Small intestine (tissue), 7 donors: ENCODE measurements at regions not wholly inside any gene's neighbourhood (a gene's known extent, or its start where the extent isn't known, plus 50 kb on each side); places are given as distances from the start of the nearest gene placed in this dataset.

Experiments used
- DNase-seq, 2 donors: peaks; one replicate each; pipeline versions ENCODE4 v3.0.0 to v3.0.0-alpha.2; 2013
- FAIRE-seq: peaks from 2 replicates; lab custom pipeline; 2012; peaks lifted over from hg19 to GRCh38; lab: Jason Lieb, UNC
- H3K27ac ChIP-seq, 3 donors: one replicate each; pipeline ENCODE4 v1.5.1; 2013; ENCODE audit warnings: low read length in 2 of 3, mild to moderate bottlenecking in 2 of 3, control low read depth in 1 of 3, inconsistent platforms in 1 of 3, low read depth in 1 of 3, moderate library complexity in 1 of 3
- H3K27me3 ChIP-seq, 3 donors: one replicate each; pipeline ENCODE4 v1.6.1; 2013; ENCODE audit warnings: low read length in 3 of 3, inconsistent platforms in 1 of 3; ENCODE audit not compliant: control insufficient read depth in 3 of 3, insufficient read depth in 3 of 3
- H3K36me3 ChIP-seq, 3 donors: one replicate each; pipeline ENCODE4 v1.6.1; 2013; ENCODE audit warnings: low read length in 3 of 3, inconsistent platforms in 1 of 3, low read depth in 1 of 3, mild to moderate bottlenecking in 1 of 3, moderate library complexity in 1 of 3; ENCODE audit not compliant: control insufficient read depth in 3 of 3, insufficient read depth in 2 of 3
- H3K4me1 ChIP-seq, 3 donors: one replicate each; pipeline ENCODE4 v1.6.1; 2013; ENCODE audit warnings: low read length in 2 of 3, inconsistent platforms in 1 of 3, low read depth in 1 of 3, mild to moderate bottlenecking in 1 of 3, moderate library complexity in 1 of 3; ENCODE audit not compliant: control insufficient read depth in 3 of 3, insufficient read depth in 2 of 3
- H3K4me3 ChIP-seq, 3 donors: one replicate each; pipeline ENCODE4 v1.5.1; 2013; ENCODE audit warnings: low read length in 3 of 3, control low read depth in 1 of 3, inconsistent platforms in 1 of 3, low read depth in 1 of 3, mild to moderate bottlenecking in 1 of 3, moderate library complexity in 1 of 3
- H3K9me3 ChIP-seq, 2 donors: one replicate each; pipeline ENCODE4 v1.6.1; 2013; ENCODE audit warnings: low read depth in 1 of 2, low read length in 1 of 2; ENCODE audit not compliant: control insufficient read depth in 2 of 2, insufficient read depth in 1 of 2
- WGBS, 3 donors: extraction: QIAGEN DNeasy Blood & Tissue Kit; methylation state at CpG; one replicate each; pipeline ENCODE4 v1.1.7; 2013; 5-methylcytosine and 5-hydroxymethylcytosine counted together
- donor health status: healthy with polysubstance abuse.
- donor health status: control.
- donor health status: control.
- donor health status: Bipolar disorder and iron deficiency.
- donor health status: healthy.

DNA sequence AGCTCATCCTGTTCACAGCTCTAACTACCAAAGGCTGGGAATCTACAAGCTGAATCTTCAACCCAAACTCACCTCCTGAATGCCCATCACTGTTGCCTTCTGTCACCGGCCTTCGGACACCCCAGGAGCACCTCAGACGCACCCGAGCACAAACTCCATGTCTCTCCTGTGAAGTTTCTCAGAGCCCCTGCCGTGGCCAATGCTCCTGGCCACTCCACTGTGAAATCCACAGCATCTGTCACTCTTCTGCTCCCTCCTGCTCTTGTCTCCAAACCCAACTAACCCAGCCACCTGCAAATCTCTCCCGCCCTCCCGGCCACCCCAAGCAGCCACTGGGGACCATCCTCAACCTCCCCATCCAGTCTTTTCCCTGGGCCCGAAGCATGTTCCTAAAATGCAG lies 457.9 kb upstream of the SALL3 start:
- no peaks in the 10 kb centered on the region for H3K36me3 ChIP-seq
- H3K4me1 ChIP-seq: no peaks in the 10 kb centered on the region
- FAIRE-seq: no peak
- peaks cover 0 to 37% of the 10 kb centered on the region in 2 donors for H3K9me3 ChIP-seq
- WGBS, 3 donors: 86 to 91% (median 87%) methylated on average over 8 of the region's 8 CpGs
- DNase-seq: no peak
- H3K27ac ChIP-seq: no peak overlapping the region
- no peak overlapping the region for H3K4me3 ChIP-seq
- H3K27me3 ChIP-seq: no peaks in the 10 kb centered on the region

DNA sequence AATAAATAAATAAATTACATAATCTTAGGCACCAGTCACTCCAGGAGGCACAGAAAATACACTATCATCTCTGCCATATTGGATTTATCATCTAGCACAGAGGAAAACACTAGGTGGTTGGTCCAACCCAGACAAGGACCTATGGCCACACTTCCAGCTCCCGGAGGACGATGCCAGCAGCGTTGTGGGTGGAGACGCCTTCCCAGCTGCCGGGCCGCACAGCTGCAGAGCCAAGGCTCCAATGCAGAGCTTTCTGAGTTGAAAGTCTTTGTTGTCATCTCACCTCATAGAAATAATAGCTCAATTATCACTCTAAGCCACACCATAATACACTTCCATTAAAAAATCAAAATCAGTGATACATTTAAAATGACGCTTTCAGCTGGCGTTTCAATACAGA lies 457.1 kb upstream of the SALL3 start:
- Histone ChIP-seq H3K27me3 (peaks cover 0 to 3% (median 0%) of the 10 kb centered on the region in 3 donors), H3K36me3 (no peaks in the 10 kb centered on the region), H3K9me3 (peaks cover 0 to 34% of the 10 kb centered on the region in 2 donors), H3K27ac (no peak overlapping the region), H3K4me3 (no peak overlapping the region), H3K4me1 (no peaks in the 10 kb centered on the region)
- DNase-seq: no peak
- 94 to 98% (median 96%) methylated on average over 8 of the region's 8 CpGs for WGBS, 3 donors
- FAIRE-seq: no peak

DNA sequence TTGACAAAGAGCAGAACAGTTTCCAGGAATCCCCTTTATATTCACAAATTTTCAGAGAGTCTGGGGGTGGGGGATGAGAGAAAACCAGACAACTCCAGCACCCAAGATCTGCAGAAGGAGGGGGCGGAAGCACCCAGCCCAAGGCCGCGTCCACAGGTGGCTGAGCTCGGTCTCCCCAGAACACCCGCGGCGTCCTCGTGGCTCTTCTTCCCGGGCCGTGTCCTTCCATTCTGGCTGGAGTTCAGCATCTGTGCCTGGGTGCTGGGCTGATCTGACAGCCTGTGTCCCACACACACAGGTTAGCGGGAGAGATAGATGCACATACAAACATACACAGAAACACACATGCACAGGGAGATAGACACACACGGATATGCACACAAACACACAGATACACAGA lies 455.8 kb upstream of the SALL3 start:
- FAIRE-seq (no peak), DNase-seq (no peak)
- H3K36me3 ChIP-seq: no peaks in the 10 kb centered on the region
- H3K4me3 ChIP-seq: no peak overlapping the region
- no peak overlapping the region for H3K27ac ChIP-seq
- peaks cover 0 to 28% of the 10 kb centered on the region in 2 donors for H3K9me3 ChIP-seq
- H3K27me3 ChIP-seq: peaks cover 0 to 3% (median 0%) of the 10 kb centered on the region in 3 donors
- 84 to 87% (median 86%) methylated on average over 12 of the region's 12 CpGs for WGBS, 3 donors
- H3K4me1 ChIP-seq: no peaks in the 10 kb centered on the region

DNA sequence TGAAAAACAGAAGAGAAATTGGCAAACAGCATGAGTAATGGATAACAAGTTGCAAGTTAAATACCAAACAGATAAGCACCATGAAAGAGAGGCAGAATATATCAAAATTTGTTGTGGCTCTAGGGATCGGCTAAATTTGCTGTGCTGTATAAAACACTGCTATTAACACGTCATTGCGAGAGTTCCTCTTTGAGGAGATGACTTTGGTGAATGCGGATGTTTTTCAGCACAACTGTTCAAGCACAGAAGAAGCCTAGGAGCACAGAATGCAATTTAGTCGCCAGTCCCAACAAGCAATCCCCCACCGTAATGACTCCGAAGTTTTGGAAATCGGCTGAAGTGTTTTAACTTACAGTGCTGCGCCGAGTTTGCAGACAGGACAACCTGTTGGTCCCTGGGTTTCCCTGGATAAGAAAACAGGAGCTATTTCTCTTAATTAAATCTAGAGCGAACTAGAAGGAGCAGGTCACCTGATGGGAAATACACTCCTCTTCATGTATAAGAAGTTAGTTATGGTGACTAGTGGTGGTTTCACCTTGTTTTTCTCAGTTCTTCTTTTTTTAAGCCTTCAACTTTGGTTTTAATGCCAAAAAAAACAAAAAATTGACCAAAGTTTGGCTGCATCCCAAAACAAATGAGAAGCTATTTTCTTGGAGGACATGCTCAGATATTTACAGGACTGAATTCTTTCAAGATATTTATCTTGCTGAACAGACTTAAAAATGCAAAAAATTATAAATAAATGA lies 454.1 kb upstream of the SALL3 start:
- 77 to 94% (median 80%) methylated on average over 11 of the region's 11 CpGs for WGBS, 3 donors
- Histone ChIP-seq H3K4me3 (no peak overlapping the region), H3K36me3 (no peaks in the 10 kb centered on the region), H3K4me1 (no peaks in the 10 kb centered on the region), H3K9me3 (peaks cover 0 to 15% of the 10 kb centered on the region in 2 donors), H3K27ac (no peak overlapping the region), H3K27me3 (peaks cover 0 to 3% (median 0%) of the 10 kb centered on the region in 3 donors)
- FAIRE-seq (no peak), DNase-seq (no peak)

DNA sequence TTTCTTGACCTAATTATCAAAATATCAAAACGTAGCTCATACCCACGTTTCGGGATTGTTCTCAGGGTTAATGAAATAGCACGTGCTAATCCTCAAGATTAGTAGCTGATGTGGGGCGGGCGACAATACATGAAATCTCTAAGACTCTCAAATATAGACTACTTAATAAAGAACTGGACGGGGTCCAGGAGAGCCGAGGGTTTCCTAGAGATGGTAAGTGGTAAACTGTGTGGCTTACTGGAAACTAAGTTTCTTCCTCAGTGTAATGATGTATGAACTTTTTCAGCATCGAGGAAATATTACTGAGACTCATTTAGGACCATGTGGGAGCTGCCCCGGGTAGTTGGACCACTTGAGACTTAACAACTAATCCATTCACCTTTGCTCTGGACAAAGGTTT lies 453.3 kb upstream of the SALL3 start:
- DNase-seq (no peak), FAIRE-seq (no peak)
- H3K27ac ChIP-seq: no peak overlapping the region
- 48 to 60% (median 56%) methylated on average over 10 of the region's 10 CpGs for WGBS, 3 donors
- H3K4me3 ChIP-seq: no peak overlapping the region
- peaks cover 0 to 12% of the 10 kb centered on the region in 2 donors for H3K9me3 ChIP-seq
- H3K27me3 ChIP-seq: peaks cover 0 to 3% (median 0%) of the 10 kb centered on the region in 3 donors
- H3K36me3 ChIP-seq: no peaks in the 10 kb centered on the region
- H3K4me1 ChIP-seq: no peaks in the 10 kb centered on the region

DNA sequence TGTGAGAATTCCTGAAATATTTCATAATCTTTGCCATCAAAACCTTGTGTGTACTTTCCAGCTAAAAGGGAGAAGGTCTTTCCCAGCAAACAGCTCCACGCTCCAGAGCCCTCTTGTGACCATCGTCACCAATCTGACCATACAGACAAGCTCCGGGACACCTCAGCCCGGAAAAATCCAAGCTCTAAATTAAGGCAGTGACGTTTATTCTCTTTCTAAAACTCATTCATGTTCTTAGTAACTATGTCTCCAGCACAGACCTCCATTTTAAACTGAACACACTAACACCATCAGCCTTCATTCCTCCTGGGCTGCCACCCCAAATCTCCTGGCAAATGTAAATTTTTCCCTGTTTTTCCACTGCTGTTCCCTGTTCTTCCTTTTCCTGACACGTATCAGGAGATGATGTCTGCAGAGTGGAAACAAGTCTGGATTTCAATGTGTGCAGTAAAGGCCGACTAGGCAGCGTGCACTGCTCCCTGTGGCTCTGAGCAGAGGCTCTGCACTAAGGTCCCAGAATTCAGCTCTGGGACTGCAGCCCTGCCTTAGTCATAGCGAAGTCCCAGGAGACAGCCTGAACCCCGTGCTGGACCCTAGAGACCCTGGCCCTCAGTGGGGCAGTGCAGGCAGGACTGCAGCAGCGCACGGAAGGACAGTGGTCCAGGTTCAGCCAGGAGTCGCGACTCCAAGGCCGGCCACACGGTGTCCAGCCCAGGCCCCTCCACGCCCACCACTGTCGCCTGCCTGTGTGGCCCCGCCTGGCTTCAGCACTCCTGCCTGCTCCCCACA lies 452.5 kb upstream of the SALL3 start:
- Histone ChIP-seq H3K27me3 (peaks cover 0 to 3% (median 0%) of the 10 kb centered on the region in 3 donors), H3K9me3 (peaks cover 0 to 11% of the 10 kb centered on the region in 2 donors), H3K27ac (no peak overlapping the region), H3K36me3 (no peaks in the 10 kb centered on the region), H3K4me1 (no peaks in the 10 kb centered on the region), H3K4me3 (no peak overlapping the region)
- WGBS, 3 donors: 73 to 77% (median 75%) methylated on average over 19 of the region's 19 CpGs
- DNase-seq: no peak
- no peak for FAIRE-seq

DNA sequence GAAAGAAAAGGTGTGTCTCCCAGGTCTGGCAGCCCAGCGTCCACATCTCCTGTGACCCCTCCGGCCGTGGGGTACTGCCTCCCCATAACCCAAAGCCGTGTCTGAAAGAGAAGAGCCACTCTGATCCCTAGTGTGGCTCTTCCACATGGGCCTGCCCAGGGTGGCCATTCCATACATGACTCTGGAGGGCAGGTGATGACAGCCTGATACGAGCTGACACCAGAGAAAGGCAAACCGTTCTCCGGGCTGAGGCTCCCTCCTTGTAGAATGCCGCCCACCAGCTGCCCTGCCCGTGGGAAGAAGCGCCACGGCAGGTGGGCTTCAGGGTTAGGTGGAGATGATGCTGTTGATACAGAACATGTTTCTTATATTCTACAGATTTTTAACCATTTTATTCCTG lies 451.6 kb upstream of the SALL3 start:
- DNase-seq (no peak), FAIRE-seq (no peak)
- Histone ChIP-seq H3K9me3 (peaks cover 0 to 4% of the 10 kb centered on the region in 2 donors), H3K4me1 (no peaks in the 10 kb centered on the region), H3K27me3 (peaks cover 0 to 3% (median 0%) of the 10 kb centered on the region in 3 donors), H3K4me3 (no peak overlapping the region), H3K36me3 (no peaks in the 10 kb centered on the region), H3K27ac (no peak overlapping the region)
- WGBS, 3 donors: 85 to 89% (median 86%) methylated on average over 11 of the region's 11 CpGs

DNA sequence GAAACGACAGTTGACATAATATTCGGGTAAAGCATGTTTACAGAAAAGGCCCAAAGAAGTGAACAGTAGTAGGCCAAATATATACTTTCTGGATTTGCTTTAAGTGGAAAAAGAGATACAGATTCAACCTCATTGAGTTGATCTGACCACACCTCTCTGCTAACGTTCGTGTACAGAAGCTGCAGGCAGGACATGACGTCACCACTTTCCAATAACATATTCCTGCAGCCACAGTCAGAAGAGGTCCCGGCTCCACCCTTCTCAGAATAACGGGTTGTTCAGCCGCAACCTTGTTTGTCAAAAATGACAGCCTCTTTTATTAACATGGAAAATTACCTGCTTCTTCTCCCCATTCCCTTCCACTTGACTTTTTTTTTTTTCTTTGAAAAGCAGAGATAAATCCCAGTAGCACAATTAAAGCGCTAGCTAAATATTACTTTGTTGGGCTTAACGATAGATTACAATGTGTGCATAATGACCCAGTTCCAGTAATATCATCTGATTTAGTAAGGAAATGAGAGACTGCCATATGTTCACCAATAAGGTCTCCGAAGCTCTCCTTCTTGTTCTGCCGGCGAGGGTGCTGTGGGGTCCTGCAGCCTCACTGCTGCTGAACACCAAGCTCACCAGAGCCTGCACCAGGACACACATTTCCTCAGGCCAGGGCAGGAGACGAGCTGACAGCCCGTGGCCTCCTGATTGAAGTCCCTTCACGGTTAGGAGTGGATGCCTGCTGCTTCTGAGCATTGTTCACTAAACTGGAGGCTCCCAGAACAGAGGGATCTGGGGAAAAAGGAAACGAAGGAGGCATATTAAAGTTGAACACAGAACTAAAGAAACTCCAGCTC lies 451.0 kb upstream of the SALL3 start:
- WGBS, 3 donors: 60 to 62% (median 61%) methylated on average over 17 of the region's 17 CpGs
- Histone ChIP-seq H3K27ac (no peak overlapping the region), H3K4me3 (no peak overlapping the region), H3K27me3 (peaks cover 0 to 3% (median 0%) of the 10 kb centered on the region in 3 donors), H3K9me3 (no peaks in the 10 kb centered on the region), H3K4me1 (no peaks in the 10 kb centered on the region), H3K36me3 (no peaks in the 10 kb centered on the region)
- DNase-seq: no peak
- FAIRE-seq: no peak
